NCI-H2081 (cell line): ENCODE measurements at regions not wholly inside any gene's neighbourhood (a gene's known extent, or its start where the extent isn't known, plus 50 kb on each side); places are given as distances from the start of the nearest gene placed in this dataset.

Experiments used
- DNase-seq, 2 experiments: peaks; one replicate each; lab custom pipeline; 2025; lab: John Stamatoyannopoulos, UW

- no peak for DNase-seq
Observed at GRCh38 chr1:223487887-223488259, 94.7 kb downstream of the CCDC185 start.

DNA sequence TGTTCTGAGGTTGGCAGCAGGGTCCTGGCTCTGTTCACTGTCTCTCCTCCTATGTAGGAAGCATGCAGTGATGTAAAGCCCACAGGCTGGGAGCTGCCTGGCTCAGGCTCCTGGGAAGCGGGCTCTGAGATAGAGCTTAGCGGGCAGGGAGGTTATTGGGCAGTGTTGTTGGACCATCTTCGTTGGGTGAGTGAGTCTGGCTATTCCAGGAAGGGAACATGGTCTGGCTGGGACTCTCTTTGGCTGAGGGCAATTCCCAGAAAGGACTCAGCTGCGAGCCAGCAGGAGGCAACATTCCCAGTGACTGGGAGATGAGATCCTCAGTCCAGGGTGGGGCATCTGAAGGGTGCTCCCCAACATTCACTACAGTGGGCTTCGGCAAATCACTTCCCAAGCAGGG, 96.2 kb downstream of the CCDC185 start:
- DNase-seq: no peak

DNA sequence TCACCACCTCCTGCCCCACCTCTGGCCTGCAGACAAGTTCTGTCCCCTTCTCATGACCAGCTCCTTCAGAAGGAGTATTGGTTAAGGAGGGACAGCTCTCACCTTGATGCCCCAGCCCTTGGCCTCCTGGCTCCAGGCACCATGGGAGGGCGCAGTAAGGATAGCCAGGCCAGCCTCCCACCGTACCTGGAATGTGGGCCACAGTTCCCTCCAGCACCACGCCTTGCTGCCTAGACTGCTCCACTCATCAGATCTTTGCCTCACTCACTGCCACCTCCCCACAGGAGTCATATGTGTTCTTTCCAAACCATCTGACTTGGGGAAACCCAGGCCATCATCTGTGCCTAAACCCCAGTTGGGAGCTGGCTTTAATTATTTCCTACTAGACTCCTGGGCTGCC, 97.0 kb downstream of the CCDC185 start:
- no peak for DNase-seq
